ELR (cell line): ENCODE measurements at regions not wholly inside any gene's neighbourhood (a gene's known extent, or its start where the extent isn't known, plus 50 kb on each side); places are given as distances from the start of the nearest gene placed in this dataset.

ENCODE experiments used
- DNase-seq: peaks from one replicate; pipeline ENCODE4 v3.0.0-alpha.2; 2015; ENCODE audit warnings: low read depth

- DNase-seq: peak; percentile 84
Observed at GRCh38 chr20:60512443-60512842, 554.2 kb downstream of the CDH26 start.

GRCh38 chr20:60513141-60513540 lies 554.9 kb downstream of the CDH26 start:
- DNase-seq: no peak

- DNase-seq: no peak
Observed at GRCh38 chr20:60516442-60516841, 558.2 kb downstream of the CDH26 start.

- no peak for DNase-seq
Observed at GRCh38 chr20:60518022-60518421, 559.8 kb downstream of the CDH26 start.

- no peak for DNase-seq
Observed at GRCh38 chr20:60525397-60525796, 567.2 kb downstream of the CDH26 start.

- no peak for DNase-seq
Observed at GRCh38 chr20:60527656-60528055, 569.4 kb downstream of the CDH26 start.

- no peak for DNase-seq
Observed at GRCh38 chr20:60528141-60528540, 569.9 kb downstream of the CDH26 start.

- DNase-seq: no peak
Observed at GRCh38 chr20:60529149-60529548, 570.9 kb downstream of the CDH26 start.

- no peak for DNase-seq
Observed at GRCh38 chr20:60535211-60535610, 577.0 kb downstream of the CDH26 start.

GRCh38 chr20:60540591-60540990 lies 582.4 kb downstream of the CDH26 start:
- DNase-seq: no peak

- DNase-seq: no peak
Observed at GRCh38 chr20:60541991-60542390, 583.8 kb downstream of the CDH26 start.

GRCh38 chr20:60543598-60543997 lies 585.4 kb downstream of the CDH26 start:
- DNase-seq: no peak

- DNase-seq: peak; percentile 19
Observed at GRCh38 chr20:60553095-60553494, 594.9 kb downstream of the CDH26 start.

GRCh38 chr20:60558486-60558885 lies 600.3 kb downstream of the CDH26 start:
- DNase-seq: no peak

GRCh38 chr20:60559462-60559861 lies 601.2 kb downstream of the CDH26 start:
- no peak for DNase-seq

GRCh38 chr20:60561052-60561451 lies 602.8 kb downstream of the CDH26 start:
- no peak for DNase-seq

GRCh38 chr20:60565083-60565482 lies 606.9 kb downstream of the CDH26 start:
- no peak for DNase-seq

- DNase-seq: no peak
Observed at GRCh38 chr20:60565551-60565950, 607.3 kb downstream of the CDH26 start.

- DNase-seq: no peak
Observed at GRCh38 chr20:60569116-60569515, 610.9 kb downstream of the CDH26 start.

- no peak for DNase-seq
Observed at GRCh38 chr20:60570481-60571277, 612.5 kb downstream of the CDH26 start.

- no peak for DNase-seq
Observed at GRCh38 chr20:60573003-60573680, 614.9 kb downstream of the CDH26 start.

GRCh38 chr20:60576236-60576635 lies 618.0 kb downstream of the CDH26 start:
- DNase-seq: no peak

GRCh38 chr20:60579941-60580515 lies 621.8 kb downstream of the CDH26 start:
- DNase-seq: no peak
